Calu3 (cell line): ENCODE measurements at regions not wholly inside any gene's neighbourhood (a gene's known extent, or its start where the extent isn't known, plus 50 kb on each side); places are given as distances from the start of the nearest gene placed in this dataset.
A peak's percentile ranks its signal among the peaks of the same experiment; 100 is the strongest.

ENCODE experiments used
- BruUV-seq: library from RNA; stranded (reverse); fragments of 400-500 nt; replicated peaks from 2 replicates; lab custom pipeline; 2021; lab: Mats Ljungman, UMichigan
- CTCF ChIA-PET: fragments of 300-600 bp; sonication (Branson Sonifier 250); formaldehyde crosslinking; loops from one replicate; lab custom pipeline; 2022; ENCODE audit warnings: antibody characterized with exemption; lab: Charles Lee
- DNase-seq: peaks from one replicate; pipeline ENCODE4 v3.0.0; 2022
- H3K27ac Mint-ChIP-seq: one replicate; pipeline ENCODE4 v1.8.0; 2022; ENCODE audit warnings: mixed read lengths; ENCODE audit not compliant: unreplicated experiment
- H3K27me3 Mint-ChIP-seq: one replicate; pipeline ENCODE4 v1.8.0; 2022; ENCODE audit warnings: mixed read lengths; ENCODE audit not compliant: unreplicated experiment
- H3K36me3 Mint-ChIP-seq: one replicate; pipeline ENCODE4 v1.8.0; 2022; ENCODE audit warnings: mild to moderate bottlenecking, moderate library complexity, mixed read lengths; ENCODE audit not compliant: insufficient read depth, unreplicated experiment
- H3K4me1 Mint-ChIP-seq: one replicate; pipeline ENCODE4 v1.8.0; 2022; ENCODE audit warnings: mild to moderate bottlenecking, low read depth, mixed read lengths; ENCODE audit not compliant: unreplicated experiment
- H3K4me3 Mint-ChIP-seq: one replicate; pipeline ENCODE4 v1.8.0; 2022; ENCODE audit warnings: mild to moderate bottlenecking, low read depth, moderate library complexity, mixed read lengths; ENCODE audit not compliant: unreplicated experiment
- H3K9me3 Mint-ChIP-seq: one replicate; pipeline ENCODE4 v1.8.0; 2022; ENCODE audit warnings: low read depth, mixed read lengths; ENCODE audit not compliant: unreplicated experiment
- intact Hi-C: fragments of 100-400 bp; cut with micrococcal nuclease; formaldehyde crosslinking; loops from one replicate; pipeline ENCODE4 v1.10.0; 2022; ENCODE audit not compliant: unreplicated experiment
- TF ChIP-seq, protein P1 (sequence below): fragments of 200-600 bp; IDR thresholded peaks from one replicate; pipeline ENCODE4 v1.8.0; 2022; ENCODE audit warnings: antibody characterized with exemption; ENCODE audit not compliant: unreplicated experiment

GRCh38 chr7:130943336-130943901 lies 209.4 kb upstream of the KLF14 start:
- peaks cover 35% of the 10 kb centered on the region for H3K4me1 Mint-ChIP-seq
- H3K27ac Mint-ChIP-seq, result peak overlapping the region; percentile 97
- peak overlapping the region; percentile 90 for H3K4me3 Mint-ChIP-seq
- intact Hi-C loops, result loop anchor here (5.0 kb wide), 1 partner anchor 64 kb away; no protein-coding TSS in a partner anchor
- H3K9me3 Mint-ChIP-seq, result peaks cover 3% of the 10 kb centered on the region
- no peak for DNase-seq
- CTCF ChIA-PET, result interaction anchor here (1.2 to 1.8 kb wide), 3 partner anchors 17 to 53 kb away, joined by 4 to 8 read pairs (median 7); no protein-coding TSS in a partner anchor
- no TSS peak for BruUV-seq
- TF ChIP-seq, protein P1, sequence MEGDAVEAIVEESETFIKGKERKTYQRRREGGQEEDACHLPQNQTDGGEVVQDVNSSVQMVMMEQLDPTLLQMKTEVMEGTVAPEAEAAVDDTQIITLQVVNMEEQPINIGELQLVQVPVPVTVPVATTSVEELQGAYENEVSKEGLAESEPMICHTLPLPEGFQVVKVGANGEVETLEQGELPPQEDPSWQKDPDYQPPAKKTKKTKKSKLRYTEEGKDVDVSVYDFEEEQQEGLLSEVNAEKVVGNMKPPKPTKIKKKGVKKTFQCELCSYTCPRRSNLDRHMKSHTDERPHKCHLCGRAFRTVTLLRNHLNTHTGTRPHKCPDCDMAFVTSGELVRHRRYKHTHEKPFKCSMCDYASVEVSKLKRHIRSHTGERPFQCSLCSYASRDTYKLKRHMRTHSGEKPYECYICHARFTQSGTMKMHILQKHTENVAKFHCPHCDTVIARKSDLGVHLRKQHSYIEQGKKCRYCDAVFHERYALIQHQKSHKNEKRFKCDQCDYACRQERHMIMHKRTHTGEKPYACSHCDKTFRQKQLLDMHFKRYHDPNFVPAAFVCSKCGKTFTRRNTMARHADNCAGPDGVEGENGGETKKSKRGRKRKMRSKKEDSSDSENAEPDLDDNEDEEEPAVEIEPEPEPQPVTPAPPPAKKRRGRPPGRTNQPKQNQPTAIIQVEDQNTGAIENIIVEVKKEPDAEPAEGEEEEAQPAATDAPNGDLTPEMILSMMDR, result no peak
- no peaks in the 10 kb centered on the region for H3K27me3 Mint-ChIP-seq
- peaks cover 57% of the 10 kb centered on the region for H3K36me3 Mint-ChIP-seq

- Mint-ChIP-seq H3K27ac (peak overlapping the region; percentile 97), H3K4me3 (peak overlapping the region; percentile 90), H3K36me3 (peaks cover 51% of the 10 kb centered on the region), H3K4me1 (peaks cover 30% of the 10 kb centered on the region), H3K27me3 (no peaks in the 10 kb centered on the region), H3K9me3 (peaks cover 3% of the 10 kb centered on the region)
- TF ChIP-seq, protein P1, result no peak
- CTCF ChIA-PET, result interaction anchor here (1.2 to 1.8 kb wide), 3 partner anchors 16 to 53 kb away, joined by 4 to 8 read pairs (median 7); no protein-coding TSS in a partner anchor
- no peak for DNase-seq
- no TSS peak for BruUV-seq
- intact Hi-C loops, result loop anchor here (5.0 kb wide), 1 partner anchor 63 kb away; no protein-coding TSS in a partner anchor
These were observed 210.0 kb upstream of the KLF14 start for GRCh38 chr7:130943981-130944380.

DNA sequence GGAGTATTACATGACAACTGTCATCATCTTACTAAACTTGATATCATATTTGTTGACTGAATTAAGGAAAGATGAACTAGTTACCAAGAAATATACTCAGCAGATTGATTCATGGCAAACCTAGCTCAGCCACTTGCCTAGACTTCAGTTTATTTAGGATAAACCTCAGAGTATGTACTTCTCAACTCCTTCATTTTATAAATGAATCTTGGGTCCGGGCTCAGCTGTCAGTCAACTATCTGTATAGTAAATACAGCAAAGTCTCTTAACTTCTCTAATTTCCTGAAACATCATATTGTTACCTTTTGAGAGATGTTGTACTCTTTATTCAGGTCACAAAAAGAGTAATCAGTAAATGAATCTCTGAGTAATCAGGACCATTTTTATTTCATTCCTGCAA lies 211.0 kb upstream of the KLF14 start:
- no peaks in the 10 kb centered on the region for H3K27me3 Mint-ChIP-seq
- no peak overlapping the region for H3K4me3 Mint-ChIP-seq
- TF ChIP-seq, protein P1, result no peak
- peaks cover 3% of the 10 kb centered on the region for H3K9me3 Mint-ChIP-seq
- H3K36me3 Mint-ChIP-seq, result peaks cover 41% of the 10 kb centered on the region
- no TSS peak for BruUV-seq
- peaks cover 30% of the 10 kb centered on the region for H3K4me1 Mint-ChIP-seq
- intact Hi-C loops, result loop anchor here (5.0 kb wide), 1 partner anchor 62 kb away; no protein-coding TSS in a partner anchor
- H3K27ac Mint-ChIP-seq, result peak overlapping the region; percentile 97
- DNase-seq, result no peak
- CTCF ChIA-PET, result interaction anchor here (1.2 to 1.8 kb wide), 4 partner anchors 15 to 52 kb away, joined by 3 to 8 read pairs (median 6); no protein-coding TSS in a partner anchor

DNA sequence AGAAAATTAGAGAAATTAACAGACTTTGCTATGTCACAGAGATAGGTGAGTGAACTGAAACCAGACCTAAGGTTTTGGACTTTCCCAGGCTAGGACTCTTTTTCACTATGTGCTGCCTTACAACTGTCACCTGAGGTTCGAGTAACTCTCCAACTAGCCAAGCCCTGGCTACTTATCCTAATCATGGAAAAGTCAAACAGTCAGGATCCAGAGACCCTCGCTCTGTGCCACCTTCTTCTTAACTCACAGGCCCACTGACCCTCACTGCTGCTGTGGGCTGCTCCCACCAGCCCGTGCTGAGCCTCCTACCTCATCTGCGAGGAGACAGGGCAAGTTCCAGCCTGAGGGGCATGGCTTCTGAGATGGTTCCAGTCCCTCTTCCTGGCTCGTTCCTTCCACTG lies 211.4 kb upstream of the KLF14 start:
- CTCF ChIA-PET, result interaction anchor here (0.5 to 1.8 kb wide), 5 partner anchors 10 to 98 kb away, joined by 3 to 7 read pairs (median 4); no protein-coding TSS in a partner anchor
- intact Hi-C loops, result no loop called here

More for the DNA sequence above, 211.4 kb upstream of the KLF14 start:
- no TSS peak for BruUV-seq
- no peak overlapping the region for H3K4me3 Mint-ChIP-seq
- H3K4me1 Mint-ChIP-seq, result peaks cover 30% of the 10 kb centered on the region
- DNase-seq, result no peak
- H3K36me3 Mint-ChIP-seq, result peaks cover 37% of the 10 kb centered on the region
- TF ChIP-seq, protein P1, result no peak
- H3K9me3 Mint-ChIP-seq, result peaks cover 3% of the 10 kb centered on the region
- peak overlapping the region; percentile 97 for H3K27ac Mint-ChIP-seq
- H3K27me3 Mint-ChIP-seq, result no peaks in the 10 kb centered on the region
